HG03159 (cell line): ENCODE measurements at regions not wholly inside any gene's neighbourhood (a gene's known extent, or its start where the extent isn't known, plus 50 kb on each side); places are given as distances from the start of the nearest gene placed in this dataset.

Experiments used
- ATAC-seq: cut with Tn5 transposase; IDR thresholded peaks from one replicate; pipeline ENCODE4 v1.9.1; 2021; ENCODE audit warnings: mild to moderate bottlenecking, moderate library complexity; ENCODE audit not compliant: unreplicated experiment

DNA sequence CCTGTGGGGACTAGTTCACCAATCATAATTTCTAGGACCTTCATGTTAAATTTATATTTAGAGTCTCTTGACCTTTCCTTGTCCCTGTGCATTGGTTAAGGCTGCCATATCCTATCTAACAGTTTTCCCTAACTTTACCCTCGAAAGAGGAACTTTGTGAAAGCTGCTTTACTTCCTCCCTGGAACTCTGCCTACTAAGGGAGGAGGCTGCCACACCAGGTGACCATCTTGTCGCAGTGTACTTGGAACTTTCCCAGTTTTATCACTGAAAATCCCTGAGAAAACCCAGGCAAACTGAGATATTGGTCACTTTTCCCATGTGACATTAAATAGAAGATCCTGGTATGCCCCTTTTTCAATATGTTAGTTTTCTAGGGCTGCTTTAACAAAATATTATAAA lies 317.6 kb upstream of the TSHZ2 start:
- no peak for ATAC-seq

- ATAC-seq = no peak
Measured at GRCh38 chr20:52652271-52652670, 319.9 kb upstream of the TSHZ2 start.

- no peak for ATAC-seq
Measured at GRCh38 chr20:52649727-52650126, 322.4 kb upstream of the TSHZ2 start.

DNA sequence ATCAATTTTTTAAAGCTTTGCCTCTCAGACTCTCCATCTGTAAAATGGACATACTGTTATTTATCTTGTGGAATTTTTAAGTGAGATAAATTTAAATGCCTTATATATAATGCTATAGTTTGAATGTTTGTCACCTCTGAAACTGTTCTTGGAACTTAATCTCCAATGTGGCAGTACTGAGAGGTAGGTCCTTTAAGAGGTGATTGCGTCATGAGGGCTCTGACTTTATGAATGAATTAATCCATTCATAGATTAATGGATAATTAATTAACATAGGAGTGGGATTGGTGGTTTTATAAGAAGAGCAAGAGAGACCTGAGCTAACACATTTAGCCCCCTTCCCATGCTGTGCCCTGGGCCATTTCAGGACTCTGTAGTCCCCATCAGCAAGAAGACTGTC lies 326.3 kb upstream of the TSHZ2 start:
- no peak for ATAC-seq

- ATAC-seq = no peak
Measured at GRCh38 chr20:52643034-52643433, 329.1 kb upstream of the TSHZ2 start.

- no peak for ATAC-seq
Measured at GRCh38 chr20:52637201-52637600, 335.0 kb upstream of the TSHZ2 start.

GRCh38 chr20:52631469-52631868 lies 340.7 kb upstream of the TSHZ2 start:
- ATAC-seq = no peak

DNA sequence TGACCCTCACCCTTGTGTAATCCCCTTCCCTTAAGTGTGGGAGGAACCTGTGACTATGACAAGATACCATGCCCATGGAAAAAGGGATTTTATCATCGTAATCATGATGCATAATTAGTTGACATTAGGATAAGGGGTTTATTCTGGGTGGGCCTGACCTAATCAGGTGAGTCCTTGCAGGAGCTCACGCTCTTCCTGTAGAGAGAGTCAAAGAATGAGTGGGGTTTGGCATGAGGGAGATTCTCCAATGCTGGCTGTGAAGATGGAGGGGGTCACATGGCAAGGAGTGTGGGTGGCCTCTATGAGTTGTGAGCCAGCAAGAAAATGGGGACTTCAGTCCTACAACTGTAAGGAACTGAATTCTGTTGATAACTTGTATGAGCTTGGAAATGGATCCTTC lies 342.0 kb upstream of the TSHZ2 start:
- no peak for ATAC-seq

- ATAC-seq = no peak
Measured at GRCh38 chr20:52624281-52624680, 347.9 kb upstream of the TSHZ2 start.

GRCh38 chr20:52622081-52622480 lies 350.1 kb upstream of the TSHZ2 start:
- ATAC-seq = no peak

GRCh38 chr20:52621401-52621800 lies 350.8 kb upstream of the TSHZ2 start:
- ATAC-seq = no peak

DNA sequence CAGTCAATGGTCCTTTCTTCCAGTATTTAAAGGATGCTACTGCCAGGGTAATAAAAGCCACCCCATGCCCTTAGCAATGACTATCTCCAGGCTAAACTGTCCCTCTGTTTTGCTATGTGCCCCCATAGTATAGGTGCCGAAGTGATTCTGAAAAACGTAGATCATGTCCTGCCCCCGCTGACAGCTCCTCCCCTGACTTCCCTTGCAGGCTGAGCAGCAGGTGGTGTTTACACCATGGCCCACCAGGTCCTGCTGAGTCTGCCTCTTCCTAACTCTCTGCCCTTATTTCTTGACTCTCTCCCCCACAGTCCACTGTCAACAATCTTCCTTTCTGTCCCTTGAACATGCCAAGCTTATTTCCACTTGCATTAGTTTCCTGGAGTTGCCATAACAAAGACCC lies 352.5 kb upstream of the TSHZ2 start:
- no peak for ATAC-seq

GRCh38 chr20:52619101-52619500 lies 353.1 kb upstream of the TSHZ2 start:
- ATAC-seq = no peak

DNA sequence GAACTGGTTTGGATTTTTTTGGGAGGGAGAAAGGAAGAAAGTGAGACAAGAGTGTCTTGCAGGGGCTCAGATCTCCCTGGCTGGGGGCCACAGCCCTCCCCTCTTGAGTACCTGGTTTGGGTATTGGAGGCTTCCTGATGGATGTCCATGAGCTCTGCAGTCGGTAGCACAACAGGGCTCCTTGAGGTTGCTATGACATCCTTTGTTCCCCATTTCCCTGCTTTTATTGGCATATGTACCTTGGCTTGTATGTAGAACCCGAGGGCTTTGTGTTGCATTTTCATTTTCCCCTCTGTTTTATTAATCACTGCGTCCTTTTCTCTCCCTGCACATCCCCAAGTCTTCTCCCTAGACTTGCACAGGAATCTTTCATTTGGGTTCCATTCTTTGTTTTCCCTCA lies 355.5 kb upstream of the TSHZ2 start:
- ATAC-seq = no peak

DNA sequence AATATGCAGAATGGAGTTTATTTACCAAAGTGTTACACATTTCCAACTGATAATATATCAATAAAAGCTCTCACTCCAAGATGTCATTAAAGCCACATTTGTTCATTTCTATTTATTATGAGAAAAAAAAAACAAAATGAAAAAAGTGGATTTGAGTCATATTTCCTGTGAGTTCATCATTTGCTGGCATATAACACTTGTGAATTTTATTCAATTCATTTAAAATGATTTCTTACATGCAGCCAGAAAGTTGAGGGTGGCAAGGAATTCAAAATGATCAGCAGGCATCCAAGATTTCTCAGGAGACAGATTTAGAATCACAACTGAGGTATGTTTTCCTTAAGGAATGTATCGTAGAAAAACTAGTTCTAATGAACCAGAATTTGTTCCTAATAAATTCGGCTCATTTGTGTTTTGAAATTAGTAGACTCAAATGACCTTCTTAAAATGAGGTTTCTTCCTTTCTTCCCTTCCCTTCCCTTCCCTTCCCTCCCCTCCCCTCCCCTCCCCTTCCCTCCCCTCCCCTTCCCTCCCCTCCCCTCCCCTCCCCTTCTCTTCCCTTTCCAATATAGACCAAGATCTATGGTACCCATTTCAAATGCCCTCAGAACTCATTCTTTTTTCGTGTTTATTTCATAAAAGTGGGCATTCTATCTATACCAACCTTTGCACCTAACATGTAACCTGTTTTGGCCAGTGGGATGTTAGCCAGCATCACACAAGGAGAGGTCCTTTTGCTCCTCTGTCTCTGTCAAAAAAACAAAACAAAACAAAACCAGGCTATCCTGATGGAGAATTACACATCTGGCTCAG lies 357.9 kb upstream of the TSHZ2 start:
- ATAC-seq = no peak

DNA sequence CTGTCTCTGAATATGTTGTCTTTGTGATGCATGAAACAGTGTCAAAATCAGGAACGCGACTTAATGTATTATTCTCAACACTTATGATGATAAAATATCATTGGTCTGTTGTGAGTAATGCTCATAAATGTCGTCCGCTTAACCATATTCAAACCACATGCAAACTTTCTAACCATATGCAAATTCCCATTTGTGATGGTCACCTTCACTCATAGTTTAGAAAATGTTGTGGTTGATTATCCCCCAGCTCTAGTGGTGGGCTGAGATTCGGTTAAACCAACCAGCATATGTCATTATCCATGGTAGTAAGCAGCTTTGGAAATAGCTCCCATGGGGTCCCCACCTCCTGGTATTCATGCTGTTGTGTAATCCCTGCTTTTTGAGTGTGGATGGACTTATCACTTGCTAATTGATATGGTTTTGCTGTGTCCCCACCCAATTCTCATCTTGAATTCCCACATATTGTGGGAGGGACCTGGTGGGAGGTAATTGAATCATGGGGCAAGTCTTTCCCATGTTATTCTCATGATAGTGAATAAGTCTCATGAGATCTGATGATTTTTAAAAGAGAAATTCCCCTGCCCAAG lies 360.0 kb upstream of the TSHZ2 start:
- ATAC-seq = no peak

- ATAC-seq = no peak
Measured at GRCh38 chr20:52610749-52611148, 361.4 kb upstream of the TSHZ2 start.

DNA sequence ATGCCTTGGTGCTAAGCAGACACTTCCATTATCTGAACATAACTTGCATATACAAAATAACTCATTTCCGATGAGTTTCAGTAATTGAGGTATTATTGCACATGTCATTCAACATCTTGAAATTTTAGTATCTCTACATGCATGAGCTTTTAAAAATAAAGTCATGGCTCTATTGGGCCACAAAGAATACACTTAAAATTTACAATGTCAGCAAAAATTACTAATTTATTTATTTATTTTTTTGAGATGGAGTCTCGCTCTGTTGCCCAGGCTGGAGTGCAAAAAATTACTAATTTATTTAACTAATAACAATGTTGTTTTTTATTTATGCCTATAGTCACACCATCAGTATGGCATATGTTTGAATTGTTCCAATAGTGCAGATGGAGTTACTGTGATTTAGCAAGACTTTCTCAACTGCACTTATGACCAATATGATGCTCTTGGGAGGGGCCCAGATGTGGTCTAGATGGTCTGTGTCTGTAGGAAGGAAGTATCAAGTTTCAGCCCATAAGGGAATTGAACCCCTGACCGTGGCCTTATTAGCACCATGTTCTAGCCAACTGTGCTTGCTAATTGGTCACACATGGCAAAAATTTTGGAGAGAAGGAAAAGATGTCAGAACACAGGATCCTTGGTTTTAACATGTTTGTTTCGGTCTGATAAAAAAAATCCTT lies 370.7 kb upstream of the TSHZ2 start:
- no peak for ATAC-seq

DNA sequence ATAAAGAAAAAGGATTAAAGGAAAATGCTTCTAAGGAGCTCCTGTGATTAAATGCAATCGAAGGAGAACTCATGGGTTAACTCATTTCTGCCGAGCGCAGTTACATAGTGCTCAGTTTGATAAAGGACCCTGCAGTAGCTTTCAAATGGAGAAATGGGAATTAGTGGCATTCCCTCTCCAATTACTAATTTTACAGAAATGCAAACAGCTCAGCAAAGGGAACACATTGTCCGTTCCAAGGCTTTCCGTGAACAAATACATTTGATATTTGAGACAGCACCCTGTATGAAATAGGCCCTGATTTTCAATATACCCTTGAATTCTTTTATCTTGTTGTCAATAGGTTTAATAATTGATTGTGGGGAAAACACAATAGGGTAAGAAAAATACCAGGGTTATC lies 375.9 kb upstream of the TSHZ2 start:
- ATAC-seq = no peak

DNA sequence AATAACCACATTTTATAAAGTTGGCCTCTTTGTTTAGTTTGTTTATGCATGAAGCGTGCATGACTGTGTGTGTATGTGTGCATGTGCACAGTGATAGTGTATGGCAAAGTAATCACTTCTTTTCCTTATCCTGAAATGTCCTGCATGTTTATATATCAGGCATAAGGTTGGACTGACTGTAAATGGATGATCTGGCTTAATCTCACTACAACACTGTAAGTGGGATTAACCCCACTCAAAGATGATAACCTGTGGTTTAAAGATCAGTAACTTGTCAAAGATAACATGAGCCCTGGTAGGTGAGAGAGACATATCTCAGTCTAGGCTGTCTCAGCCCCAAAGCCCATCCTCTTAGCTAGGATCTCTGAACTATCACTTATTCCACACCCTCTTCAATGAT lies 376.6 kb upstream of the TSHZ2 start:
- no peak for ATAC-seq

GRCh38 chr20:52593654-52594053 lies 378.5 kb upstream of the TSHZ2 start:
- no peak for ATAC-seq

- ATAC-seq = no peak
Measured at GRCh38 chr20:52592567-52592966, 379.6 kb upstream of the TSHZ2 start.
